ENCODE measurements at regions not wholly inside any gene's neighbourhood (a gene's known extent, or its start where the extent isn't known, plus 50 kb on each side); places are given as distances from the start of the nearest gene placed in this dataset.

DNA sequence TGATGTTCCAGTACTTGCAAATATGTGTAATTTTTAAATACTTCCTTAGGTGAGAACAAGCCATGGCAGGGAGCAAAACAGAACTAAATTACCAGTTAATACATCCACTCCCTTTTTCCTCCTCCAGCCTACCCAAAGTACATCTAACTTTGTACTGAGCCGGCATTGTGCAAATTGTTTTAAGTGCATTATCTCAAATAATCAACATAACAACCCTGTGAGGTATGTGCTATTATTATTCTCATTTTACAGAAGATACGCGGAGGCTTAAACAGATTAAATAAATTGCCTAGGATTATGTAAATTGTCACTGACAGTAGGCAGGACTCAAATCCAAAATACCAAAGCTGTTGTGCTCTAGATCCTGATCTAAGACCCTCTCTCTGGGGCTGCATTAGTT is 55.5 kb upstream of the KLF4 start:
- H3K9me3 ChIP-seq (ENCODE audit: control insufficient read depth, low read depth, low read length): no peaks in the 10 kb centered on the region
- no peak overlapping the region for H2BK120ac ChIP-seq (ENCODE audit: low read depth, low read length, poor library complexity, severe bottlenecking)
- no peaks in the 10 kb centered on the region; the same call in 1 of the 2 replicates for H3K4me1 ChIP-seq (ENCODE audit: insufficient read depth, low read length)
- no peaks in the 10 kb centered on the region for H3K23me2 ChIP-seq (ENCODE audit: insufficient read length, low read depth, low read length, poor library complexity, severe bottlenecking)
- H2AK5ac ChIP-seq (ENCODE audit: insufficient read length, low read length): no peak overlapping the region
- DNase-seq: no peak
- Mint-ChIP-seq H3K27me3 (ENCODE audit: low read depth) (no peaks in the 10 kb centered on the region; the same call in 1 of the 2 replicates), H3K4me1 (peaks cover 32 to 50% of the 10 kb centered on the region in 2 experiments), H3K4me3 (no peak overlapping the region; a peak in 1 of 5 replicates), H3K27ac (peak overlapping the region in 1 of 3 experiments; percentile 86; a peak in 3 of 7 replicates), H3K36me3 (ENCODE audit: insufficient read depth in 1 of 3, low read depth in 3 of 3) (peaks cover 0 to 7% (median 0%) of the 10 kb centered on the region in 3 experiments; a peak in 3 of 7 replicates), H3K9me3 (peaks cover 0 to 4% of the 10 kb centered on the region in 2 experiments; a peak in 1 of 5 replicates)
- H3K4ac ChIP-seq (ENCODE audit: low read depth, low read length): no peak overlapping the region
- no peak overlapping the region for H4K8ac ChIP-seq (replicated peaks; ENCODE audit: insufficient read length, low read depth, low read length)
- no peak overlapping the region for H4K5ac ChIP-seq (ENCODE audit: insufficient read length, low read depth, low read length)
- H3K23ac ChIP-seq (ENCODE audit: insufficient read length, low read depth, low read length): no peak overlapping the region
- TF ChIP-seq, protein P1, sequence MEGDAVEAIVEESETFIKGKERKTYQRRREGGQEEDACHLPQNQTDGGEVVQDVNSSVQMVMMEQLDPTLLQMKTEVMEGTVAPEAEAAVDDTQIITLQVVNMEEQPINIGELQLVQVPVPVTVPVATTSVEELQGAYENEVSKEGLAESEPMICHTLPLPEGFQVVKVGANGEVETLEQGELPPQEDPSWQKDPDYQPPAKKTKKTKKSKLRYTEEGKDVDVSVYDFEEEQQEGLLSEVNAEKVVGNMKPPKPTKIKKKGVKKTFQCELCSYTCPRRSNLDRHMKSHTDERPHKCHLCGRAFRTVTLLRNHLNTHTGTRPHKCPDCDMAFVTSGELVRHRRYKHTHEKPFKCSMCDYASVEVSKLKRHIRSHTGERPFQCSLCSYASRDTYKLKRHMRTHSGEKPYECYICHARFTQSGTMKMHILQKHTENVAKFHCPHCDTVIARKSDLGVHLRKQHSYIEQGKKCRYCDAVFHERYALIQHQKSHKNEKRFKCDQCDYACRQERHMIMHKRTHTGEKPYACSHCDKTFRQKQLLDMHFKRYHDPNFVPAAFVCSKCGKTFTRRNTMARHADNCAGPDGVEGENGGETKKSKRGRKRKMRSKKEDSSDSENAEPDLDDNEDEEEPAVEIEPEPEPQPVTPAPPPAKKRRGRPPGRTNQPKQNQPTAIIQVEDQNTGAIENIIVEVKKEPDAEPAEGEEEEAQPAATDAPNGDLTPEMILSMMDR (conservative IDR thresholded peaks at IDR 0.05): no peak
- H3K18ac ChIP-seq (ENCODE audit: insufficient read length, low read depth, low read length): no peak overlapping the region
- H3T11ph ChIP-seq (ENCODE audit: low read length): no peak overlapping the region
- H3K79me2 ChIP-seq (ENCODE audit: insufficient read depth, low read length): peaks cover 2% of the 10 kb centered on the region; the same call in 1 of the 2 replicates
- H2AFZ ChIP-seq (ENCODE audit: low read length): no peak overlapping the region
- no peak overlapping the region for H3K14ac ChIP-seq (ENCODE audit: insufficient read depth, low read length)
- H3K56ac ChIP-seq (ENCODE audit: insufficient read length, low read depth, low read length): no peak overlapping the region
- H2BK12ac ChIP-seq (ENCODE audit: insufficient read length, low read depth, low read length): no peak overlapping the region
- H3K27ac ChIP-seq (ENCODE audit: insufficient read length, low read depth, low read length): no peak overlapping the region
- no CpG with 5 or more reads among the region's 3 CpGs for WGBS (ENCODE audit: extremely low coverage, insufficient read length, low lambda C conversion rate)
- H3K79me1 ChIP-seq (ENCODE audit: insufficient read depth, low read depth, low read length, poor library complexity, severe bottlenecking): no peaks in the 10 kb centered on the region
- no peaks in the 10 kb centered on the region for H3K27me3 ChIP-seq (ENCODE audit: insufficient read depth, low read length)
- no peak overlapping the region for H2BK15ac ChIP-seq (ENCODE audit: low read depth, low read length)
- H3K9ac ChIP-seq (ENCODE audit: extremely low read depth, insufficient read length, low read length): no peak overlapping the region
- H4K91ac ChIP-seq (ENCODE audit: insufficient read length, low read depth, low read length): no peak overlapping the region
- no peak overlapping the region for H3K4me2 ChIP-seq (ENCODE audit: insufficient read depth, insufficient read length, low read length)
- H2BK5ac ChIP-seq (ENCODE audit: insufficient read length, low read length): no peak overlapping the region
- H2BK20ac ChIP-seq (ENCODE audit: low read depth, low read length, poor library complexity, severe bottlenecking): no peak overlapping the region
- no peaks in the 10 kb centered on the region for H4K20me1 ChIP-seq (ENCODE audit: control insufficient read depth, insufficient read depth, insufficient read length)
